ENCODE measurements at regions not wholly inside any gene's neighbourhood (a gene's known extent, or its start where the extent isn't known, plus 50 kb on each side); places are given as distances from the start of the nearest gene placed in this dataset.

- Histone ChIP-seq H3K27ac (no peak overlapping the region), H3K4me1 (no peaks in the 10 kb centered on the region), H3K27me3 (no peaks in the 10 kb centered on the region), H3K4me3 (no peak overlapping the region), H3K9me3 (no peaks in the 10 kb centered on the region), H3K36me3 (no peaks in the 10 kb centered on the region)
- WGBS: 85% methylated on average over 2 of the region's 2 CpGs
- TF ChIP-seq CTCF (IDR thresholded peaks at IDR 0.05) (no peak), POLR2A (IDR thresholded peaks at IDR 0.05) (no peak), EP300 (IDR thresholded peaks at IDR 0.05) (no peak), POLR2AphosphoS5 (IDR thresholded peaks at IDR 0.05) (no peak)
- no peak for DNase-seq (ENCODE audit: low spot score in 2 of 2)
Measured at GRCh38 chr1:194056169-194056568, 869.8 kb upstream of the B3GALT2 start.

GRCh38 chr1:194055536-194055935 lies 869.1 kb upstream of the B3GALT2 start:
- DNase-seq (ENCODE audit: low spot score in 2 of 2): no peak
- TF ChIP-seq POLR2A (IDR thresholded peaks at IDR 0.05) (no peak), POLR2AphosphoS5 (IDR thresholded peaks at IDR 0.05) (no peak), CTCF (IDR thresholded peaks at IDR 0.05) (no peak), EP300 (IDR thresholded peaks at IDR 0.05) (no peak)
- 3% methylated on average over 1 of the region's 1 CpG for WGBS

GRCh38 chr1:194052514-194053338 lies 866.3 kb upstream of the B3GALT2 start:
- WGBS: 82% methylated on average over 2 of the region's 2 CpGs
- Histone ChIP-seq H3K9me3 (no peaks in the 10 kb centered on the region), H3K36me3 (no peaks in the 10 kb centered on the region), H3K27ac (no peak overlapping the region), H3K27me3 (no peaks in the 10 kb centered on the region), H3K4me3 (no peak overlapping the region), H3K4me1 (no peaks in the 10 kb centered on the region)
- no peak for DNase-seq (ENCODE audit: low spot score in 2 of 2)
- no peak for TF ChIP-seq EP300 (IDR thresholded peaks at IDR 0.05)

More at GRCh38 chr1:194055536-194055935, 869.1 kb upstream of the B3GALT2 start:
- H3K27me3 ChIP-seq: no peaks in the 10 kb centered on the region
- no peaks in the 10 kb centered on the region for H3K36me3 ChIP-seq
- no peak overlapping the region for H3K4me3 ChIP-seq
- H3K9me3 ChIP-seq: no peaks in the 10 kb centered on the region
- no peak overlapping the region for H3K27ac ChIP-seq
- no peaks in the 10 kb centered on the region for H3K4me1 ChIP-seq

- DNase-seq (ENCODE audit: low spot score in 2 of 2): no peak
- no peak overlapping the region for H3K4me3 ChIP-seq
- no peaks in the 10 kb centered on the region for H3K36me3 ChIP-seq
- no peaks in the 10 kb centered on the region for H3K9me3 ChIP-seq
- TF ChIP-seq EP300 (IDR thresholded peaks at IDR 0.05) (no peak), POLR2AphosphoS5 (IDR thresholded peaks at IDR 0.05) (no peak), CTCF (IDR thresholded peaks at IDR 0.05) (no peak), POLR2A (IDR thresholded peaks at IDR 0.05) (no peak)
- WGBS: 66% methylated on average over 3 of the region's 3 CpGs
- no peaks in the 10 kb centered on the region for H3K4me1 ChIP-seq
- H3K27me3 ChIP-seq: no peaks in the 10 kb centered on the region
- no peak overlapping the region for H3K27ac ChIP-seq
Measured at GRCh38 chr1:194047921-194048320, 861.5 kb upstream of the B3GALT2 start.

GRCh38 chr1:194047206-194047605 lies 860.8 kb upstream of the B3GALT2 start:
- no peaks in the 10 kb centered on the region for H3K27me3 ChIP-seq
- H3K9me3 ChIP-seq: no peaks in the 10 kb centered on the region
- H3K36me3 ChIP-seq: no peaks in the 10 kb centered on the region
- no peaks in the 10 kb centered on the region for H3K4me1 ChIP-seq
- DNase-seq (ENCODE audit: low spot score in 2 of 2): no peak
- no peak overlapping the region for H3K27ac ChIP-seq
- no peak overlapping the region for H3K4me3 ChIP-seq
- TF ChIP-seq POLR2AphosphoS5 (IDR thresholded peaks at IDR 0.05): no peak
- no peak for TF ChIP-seq POLR2A (IDR thresholded peaks at IDR 0.05)
- TF ChIP-seq EP300 (IDR thresholded peaks at IDR 0.05): no peak
- no peak for TF ChIP-seq CTCF (IDR thresholded peaks at IDR 0.05)
- 77% methylated on average over 3 of the region's 3 CpGs for WGBS
